Kidney glomerular epithelial cell (primary cell): ENCODE measurements at regions not wholly inside any gene's neighbourhood (a gene's known extent, or its start where the extent isn't known, plus 50 kb on each side); places are given as distances from the start of the nearest gene placed in this dataset.

ENCODE experiments used
- DNase-seq: peaks from one replicate; lab custom pipeline; 2025; lab: John Stamatoyannopoulos, UW

- no peak for DNase-seq
Observed at GRCh38 chr7:114126095-114126494, 207.3 kb upstream of the PPP1R3A start.

- DNase-seq, result no peak
Observed at GRCh38 chr7:114112806-114113205, 194.0 kb upstream of the PPP1R3A start.

GRCh38 chr7:114110666-114111065, 191.9 kb upstream of the PPP1R3A start:
- DNase-seq, result no peak

DNA sequence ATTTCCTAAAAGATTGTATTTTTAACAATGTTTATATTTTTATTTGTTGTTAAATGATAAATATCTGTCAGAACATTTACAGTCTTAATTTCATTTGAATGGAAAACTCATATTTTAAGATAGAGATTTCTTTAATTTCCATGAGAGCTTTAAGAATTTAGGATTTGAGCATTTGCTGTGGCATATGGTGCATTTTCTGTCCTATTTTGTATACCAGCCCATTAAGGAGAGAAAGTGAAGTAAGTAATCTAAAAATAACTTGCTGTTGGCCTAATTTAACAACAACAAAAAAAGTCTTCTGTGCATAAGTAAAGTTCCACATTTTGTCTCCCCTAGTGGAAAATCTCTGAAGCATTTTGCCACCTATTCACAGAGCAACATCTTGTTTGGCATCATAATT, 190.9 kb upstream of the PPP1R3A start:
- no peak for DNase-seq

- no peak for DNase-seq
Observed at GRCh38 chr7:114109304-114109703, 190.5 kb upstream of the PPP1R3A start.

DNA sequence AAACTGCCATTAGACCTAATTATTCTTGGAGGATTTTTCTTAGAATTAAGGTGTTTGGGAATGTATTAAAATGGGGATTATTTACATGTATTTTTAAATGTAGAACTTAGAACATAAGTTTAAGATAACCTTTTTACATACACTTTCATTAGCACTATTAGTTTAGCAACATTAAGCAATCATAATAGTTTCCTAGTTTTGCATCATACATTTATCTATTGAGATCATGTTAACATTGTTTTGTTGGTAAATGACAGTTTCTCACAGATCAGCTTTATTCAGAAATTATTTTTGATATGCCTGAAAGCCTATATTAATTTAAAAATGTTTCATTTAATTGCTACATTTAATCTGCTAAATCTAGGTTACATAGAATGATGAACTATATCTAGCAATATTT, 189.7 kb upstream of the PPP1R3A start:
- DNase-seq, result no peak

DNA sequence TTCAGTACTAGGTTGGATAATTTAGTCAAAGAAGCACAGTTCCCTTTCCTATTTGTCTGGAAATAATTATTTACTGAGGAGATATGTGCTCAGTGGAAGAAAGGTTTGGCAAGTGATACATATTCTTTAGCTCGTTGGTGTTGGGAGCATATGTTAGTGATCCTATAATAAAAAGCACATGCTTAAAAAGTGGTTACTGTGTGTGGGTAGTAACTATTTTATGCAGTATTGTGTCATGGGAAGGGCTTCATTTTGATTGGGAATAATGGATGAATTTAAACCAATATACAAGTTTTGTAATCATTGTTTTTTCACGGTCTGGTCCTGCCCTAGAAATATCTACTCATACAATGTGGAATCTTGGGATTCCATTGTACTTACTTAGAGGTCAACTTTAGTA, 188.7 kb upstream of the PPP1R3A start:
- no peak for DNase-seq

- no peak for DNase-seq
Observed at GRCh38 chr7:114104035-114104434, 185.2 kb upstream of the PPP1R3A start.

DNA sequence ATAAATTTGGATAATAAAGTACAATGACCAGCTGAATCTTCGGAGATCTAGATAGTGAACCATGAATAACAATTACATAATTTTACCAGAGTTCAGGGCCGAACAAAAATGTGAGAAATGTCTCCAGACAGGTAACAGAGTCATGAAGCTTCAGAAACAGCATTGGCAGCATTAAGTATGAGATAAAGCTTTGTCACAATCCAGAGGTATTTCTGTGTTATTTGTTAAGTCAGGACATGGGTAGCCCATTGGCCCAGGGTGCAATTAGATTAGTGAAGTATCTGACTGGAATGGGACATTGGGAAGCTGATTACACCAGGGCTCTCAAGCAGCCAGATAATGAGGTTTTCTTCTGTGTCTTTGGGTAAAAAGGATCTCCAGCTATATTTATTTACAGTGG, 184.2 kb upstream of the PPP1R3A start:
- no peak for DNase-seq

DNA sequence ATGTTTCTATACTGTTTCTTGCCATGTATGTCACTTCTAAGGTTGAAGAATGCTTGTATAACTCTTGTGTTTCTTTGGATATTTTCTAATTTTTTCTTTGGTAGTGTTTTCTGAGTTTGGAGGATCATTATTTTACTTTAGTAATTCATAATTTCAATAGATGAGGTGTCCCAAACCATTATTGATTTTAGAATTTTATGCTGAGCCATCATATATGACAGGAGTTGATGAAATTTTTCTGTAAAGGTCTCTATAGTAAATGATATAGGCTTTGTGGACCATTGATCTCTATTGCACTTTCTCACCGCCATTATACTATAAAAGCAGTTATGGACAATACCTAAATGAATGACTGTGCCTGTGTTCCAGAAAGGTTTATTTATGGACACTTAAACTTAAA, 183.3 kb upstream of the PPP1R3A start:
- DNase-seq, result no peak

- no peak for DNase-seq
Observed at GRCh38 chr7:114100810-114101209, 182.0 kb upstream of the PPP1R3A start.

- DNase-seq, result no peak
Observed at GRCh38 chr7:114099337-114099736, 180.5 kb upstream of the PPP1R3A start.

DNA sequence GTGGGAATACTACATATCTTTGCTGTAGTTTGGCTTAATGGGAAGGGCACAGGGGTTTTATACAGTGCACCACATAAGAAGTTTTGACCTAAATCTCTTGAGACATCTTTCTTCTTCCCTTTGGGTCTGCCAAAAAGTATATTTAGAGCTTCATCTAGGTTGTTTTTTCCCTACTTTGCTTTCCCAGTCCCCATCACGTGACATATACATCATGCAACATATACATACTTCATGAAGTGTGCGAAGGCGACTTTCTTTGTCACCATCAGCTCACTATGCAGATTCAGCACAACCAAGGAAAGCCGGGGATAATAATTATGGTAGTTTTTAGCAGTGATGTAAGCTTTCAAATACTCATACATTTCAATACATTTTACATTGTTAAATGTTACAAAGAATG, 177.1 kb upstream of the PPP1R3A start:
- DNase-seq, result no peak

DNA sequence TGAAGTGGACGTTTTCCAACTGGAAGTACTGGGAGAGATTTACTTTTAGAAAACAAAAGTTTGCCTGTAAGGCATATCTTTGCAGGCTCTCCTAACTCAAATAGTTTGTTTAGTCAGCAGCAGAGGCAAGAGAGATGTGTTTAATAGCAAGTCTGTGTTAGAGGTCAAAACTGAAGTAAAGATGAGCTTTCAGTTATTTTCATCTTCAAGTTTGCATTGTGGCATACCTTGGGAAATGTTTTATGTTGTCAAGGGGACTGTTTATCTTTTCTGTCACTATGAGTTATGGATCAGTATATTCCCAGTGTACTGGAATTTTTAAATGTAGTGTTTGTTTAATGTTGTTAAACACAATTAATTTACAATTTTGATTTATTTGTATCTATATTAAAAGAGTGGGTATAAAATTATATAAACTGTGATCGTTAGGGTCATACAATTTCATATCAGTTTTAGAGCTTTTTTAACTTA, 169.7 kb upstream of the PPP1R3A start:
- no peak for DNase-seq

DNA sequence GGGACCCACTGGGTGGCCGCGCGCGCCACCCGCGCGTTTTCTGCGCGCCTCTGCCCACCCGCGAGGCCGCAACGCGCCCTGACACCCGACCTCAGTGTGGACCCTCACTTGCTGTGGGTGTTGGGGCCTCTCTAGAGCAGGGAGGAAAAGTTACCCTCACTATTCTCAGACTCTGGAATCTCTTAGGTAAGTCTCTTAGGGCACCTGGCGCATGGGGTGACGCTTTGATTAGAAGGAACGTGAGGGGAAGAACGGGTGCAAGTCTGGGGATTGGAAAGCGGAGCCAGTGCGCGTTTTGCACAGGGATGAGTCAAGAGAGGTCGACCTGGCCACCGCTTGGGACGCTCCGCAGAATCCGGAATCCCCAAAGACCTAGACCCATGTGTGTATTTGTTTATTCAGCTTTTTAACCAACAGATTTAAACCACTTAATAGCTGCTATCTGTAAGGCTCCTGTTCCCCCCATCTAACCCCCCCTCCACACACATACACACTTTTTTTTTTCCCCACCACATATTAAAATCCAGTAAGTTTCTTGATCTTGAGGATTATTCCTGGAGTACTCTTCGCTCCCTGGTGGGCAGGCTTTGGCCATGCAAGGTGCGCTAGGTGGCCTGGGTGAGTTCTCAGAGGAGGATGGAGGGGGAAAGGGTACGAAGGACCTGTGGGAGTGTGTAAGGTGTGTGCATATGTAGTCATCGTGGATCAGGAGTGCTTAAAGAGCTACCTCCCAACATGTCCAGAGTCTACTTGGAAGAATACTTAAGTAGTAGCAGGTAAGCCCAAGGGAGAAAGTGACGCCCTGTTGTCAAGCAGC, 169.1 kb upstream of the PPP1R3A start:
- no peak for DNase-seq

GRCh38 chr7:114086914-114087652, 168.3 kb upstream of the PPP1R3A start:
- no peak for DNase-seq

GRCh38 chr7:114086537-114086913, 167.7 kb upstream of the PPP1R3A start:
- DNase-seq, result no peak

GRCh38 chr7:114085592-114086501, 167.0 kb upstream of the PPP1R3A start:
- DNase-seq, result no peak

GRCh38 chr7:114085313-114085591, 166.4 kb upstream of the PPP1R3A start:
- no peak for DNase-seq

GRCh38 chr7:114084472-114085312, 165.9 kb upstream of the PPP1R3A start:
- DNase-seq, result no peak

DNA sequence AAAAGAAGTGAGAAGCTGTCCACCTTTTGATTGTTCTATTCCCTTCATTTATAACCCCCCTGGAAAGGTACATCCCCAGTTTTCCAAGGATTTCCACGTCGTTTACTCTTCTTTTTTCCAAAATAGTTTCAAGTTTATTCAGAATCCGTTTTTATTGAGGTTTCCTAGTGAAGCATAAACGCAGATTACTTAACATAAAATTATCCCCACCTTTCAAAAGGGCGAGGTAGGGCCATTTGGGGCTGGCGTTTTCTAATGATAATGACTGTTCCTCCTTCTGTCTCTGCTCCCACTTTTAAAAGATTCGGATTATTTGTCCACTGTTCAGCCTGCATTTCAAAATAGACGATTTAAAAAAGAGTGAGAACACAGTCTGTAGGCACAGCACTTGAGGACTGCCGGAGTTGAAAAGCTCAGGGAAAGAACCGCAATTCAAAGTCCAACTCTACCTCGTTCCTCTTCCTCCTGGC, 165.2 kb upstream of the PPP1R3A start:
- no peak for DNase-seq
